Neutrophil (primary cell): ENCODE measurements at regions not wholly inside any gene's neighbourhood (a gene's known extent, or its start where the extent isn't known, plus 50 kb on each side); places are given as distances from the start of the nearest gene placed in this dataset.

ENCODE experiments used
- H3K27ac ChIP-seq: fragments of 200-600 bp; sonication (generic); 2 replicates; pipeline ENCODE4 v1.5.1; 2016; ENCODE audit warnings: mild to moderate bottlenecking, moderate library complexity
- H3K27me3 ChIP-seq: fragments of 200-600 bp; sonication (generic); 2 replicates; pipeline ENCODE4 v1.6.0; 2016; ENCODE audit warnings: mild to moderate bottlenecking
- H3K36me3 ChIP-seq: fragments of 200-600 bp; sonication (generic); 2 replicates; pipeline ENCODE4 v1.5.1; 2017
- H3K4me1 ChIP-seq, 2 experiments: fragments of 200-600 bp in 1 of 2; sonication (generic) in 1 of 2; 1 replicate in 1 of 2; 2 replicates in 1 of 2; pipeline versions ENCODE4 v1.5.1 to v1.6.1; 2013 to 2016; ENCODE audit warnings: low read depth in 1 of 2, low read length in 1 of 2, mild to moderate bottlenecking in 1 of 2, moderate library complexity in 1 of 2; ENCODE audit not compliant: control insufficient read depth in 1 of 2, insufficient read depth in 1 of 2
- H3K4me3 ChIP-seq, 2 experiments: fragments of 200-600 bp in 1 of 2; sonication (generic) in 1 of 2; 1 replicate in 1 of 2; 2 replicates in 1 of 2; pipeline ENCODE4 v1.5.1; 2013 to 2016; ENCODE audit warnings: low read depth in 1 of 2, low read length in 1 of 2, mild to moderate bottlenecking in 1 of 2, moderate library complexity in 1 of 2
- H3K9me3 ChIP-seq: fragments of 200-600 bp; sonication (generic); 2 replicates; pipeline ENCODE4 v1.5.1; 2016
- TF ChIP-seq, protein P1 (sequence below): fragments of 200-600 bp; sonication (generic); IDR thresholded peaks from 2 replicates; pipeline ENCODE4 v1.5.1; 2016; ENCODE audit warnings: antibody characterized with exemption

DNA sequence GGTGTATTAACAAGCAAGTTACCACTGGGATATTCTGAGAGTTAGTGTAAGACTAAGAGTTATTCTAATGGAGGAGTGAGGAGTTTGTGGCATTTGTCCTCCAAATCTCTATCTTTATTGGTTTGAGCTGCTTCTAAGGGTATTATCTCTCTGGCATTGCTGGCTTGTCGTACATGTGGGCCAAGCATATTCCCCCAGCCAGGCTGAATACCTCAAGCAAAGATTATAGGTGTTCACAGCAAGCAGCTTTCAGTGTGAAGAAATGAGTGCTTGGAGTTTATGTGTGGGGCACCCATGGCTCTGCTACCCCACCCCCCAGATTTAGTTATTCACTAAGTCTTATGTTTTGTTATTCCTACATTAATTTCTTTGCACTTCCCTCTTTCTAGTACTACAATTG, 193.6 kb upstream of the FANCL start:
- H3K27ac ChIP-seq = no peak overlapping the region
- H3K9me3 ChIP-seq = no peaks in the 10 kb centered on the region
- no peak overlapping the region for H3K4me3 ChIP-seq
- TF ChIP-seq, protein P1, sequence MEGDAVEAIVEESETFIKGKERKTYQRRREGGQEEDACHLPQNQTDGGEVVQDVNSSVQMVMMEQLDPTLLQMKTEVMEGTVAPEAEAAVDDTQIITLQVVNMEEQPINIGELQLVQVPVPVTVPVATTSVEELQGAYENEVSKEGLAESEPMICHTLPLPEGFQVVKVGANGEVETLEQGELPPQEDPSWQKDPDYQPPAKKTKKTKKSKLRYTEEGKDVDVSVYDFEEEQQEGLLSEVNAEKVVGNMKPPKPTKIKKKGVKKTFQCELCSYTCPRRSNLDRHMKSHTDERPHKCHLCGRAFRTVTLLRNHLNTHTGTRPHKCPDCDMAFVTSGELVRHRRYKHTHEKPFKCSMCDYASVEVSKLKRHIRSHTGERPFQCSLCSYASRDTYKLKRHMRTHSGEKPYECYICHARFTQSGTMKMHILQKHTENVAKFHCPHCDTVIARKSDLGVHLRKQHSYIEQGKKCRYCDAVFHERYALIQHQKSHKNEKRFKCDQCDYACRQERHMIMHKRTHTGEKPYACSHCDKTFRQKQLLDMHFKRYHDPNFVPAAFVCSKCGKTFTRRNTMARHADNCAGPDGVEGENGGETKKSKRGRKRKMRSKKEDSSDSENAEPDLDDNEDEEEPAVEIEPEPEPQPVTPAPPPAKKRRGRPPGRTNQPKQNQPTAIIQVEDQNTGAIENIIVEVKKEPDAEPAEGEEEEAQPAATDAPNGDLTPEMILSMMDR = no peak
- H3K27me3 ChIP-seq = peaks cover 8% of the 10 kb centered on the region
- no peaks in the 10 kb centered on the region for H3K36me3 ChIP-seq
- H3K4me1 ChIP-seq = no peaks in the 10 kb centered on the region

DNA sequence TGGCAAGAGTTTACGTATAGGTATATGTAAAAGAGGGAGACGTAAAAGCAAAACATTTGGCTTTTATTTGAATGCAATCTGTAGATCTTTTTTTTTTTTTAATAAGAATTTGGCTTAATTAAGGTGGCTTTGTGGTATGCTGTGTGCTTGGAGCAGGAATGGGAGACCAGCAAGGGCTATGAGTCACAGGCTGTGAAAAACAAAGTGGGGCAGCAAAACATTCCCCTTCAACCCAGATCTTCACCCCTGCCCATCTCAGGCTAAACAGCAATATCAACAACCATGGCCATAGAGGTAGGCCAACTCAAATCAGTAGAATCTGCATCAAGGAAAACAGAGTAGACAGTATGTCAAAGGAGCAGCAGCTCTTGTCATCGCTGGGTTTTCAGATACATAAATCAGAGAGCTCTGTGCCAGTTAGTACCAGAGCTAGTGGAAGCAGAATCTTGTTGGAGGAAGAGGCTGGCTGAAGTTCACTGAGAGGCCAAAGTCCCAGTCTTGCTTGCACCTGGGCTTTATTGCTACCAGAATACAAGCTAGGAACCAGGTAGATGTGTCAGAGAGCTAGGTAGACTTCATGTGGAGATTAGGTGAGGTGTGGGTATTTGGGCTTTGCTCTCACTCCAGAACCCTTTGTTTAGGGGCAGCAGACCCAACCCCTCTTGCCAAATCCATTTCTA, 191.5 kb upstream of the FANCL start:
- Histone ChIP-seq H3K27ac (no peak overlapping the region), H3K4me3 (no peak overlapping the region), H3K36me3 (no peaks in the 10 kb centered on the region), H3K4me1 (peaks cover 0 to 5% of the 10 kb centered on the region in 2 experiments), H3K27me3 (peaks cover 29% of the 10 kb centered on the region), H3K9me3 (no peaks in the 10 kb centered on the region)
- TF ChIP-seq, protein P1 = no peak

DNA sequence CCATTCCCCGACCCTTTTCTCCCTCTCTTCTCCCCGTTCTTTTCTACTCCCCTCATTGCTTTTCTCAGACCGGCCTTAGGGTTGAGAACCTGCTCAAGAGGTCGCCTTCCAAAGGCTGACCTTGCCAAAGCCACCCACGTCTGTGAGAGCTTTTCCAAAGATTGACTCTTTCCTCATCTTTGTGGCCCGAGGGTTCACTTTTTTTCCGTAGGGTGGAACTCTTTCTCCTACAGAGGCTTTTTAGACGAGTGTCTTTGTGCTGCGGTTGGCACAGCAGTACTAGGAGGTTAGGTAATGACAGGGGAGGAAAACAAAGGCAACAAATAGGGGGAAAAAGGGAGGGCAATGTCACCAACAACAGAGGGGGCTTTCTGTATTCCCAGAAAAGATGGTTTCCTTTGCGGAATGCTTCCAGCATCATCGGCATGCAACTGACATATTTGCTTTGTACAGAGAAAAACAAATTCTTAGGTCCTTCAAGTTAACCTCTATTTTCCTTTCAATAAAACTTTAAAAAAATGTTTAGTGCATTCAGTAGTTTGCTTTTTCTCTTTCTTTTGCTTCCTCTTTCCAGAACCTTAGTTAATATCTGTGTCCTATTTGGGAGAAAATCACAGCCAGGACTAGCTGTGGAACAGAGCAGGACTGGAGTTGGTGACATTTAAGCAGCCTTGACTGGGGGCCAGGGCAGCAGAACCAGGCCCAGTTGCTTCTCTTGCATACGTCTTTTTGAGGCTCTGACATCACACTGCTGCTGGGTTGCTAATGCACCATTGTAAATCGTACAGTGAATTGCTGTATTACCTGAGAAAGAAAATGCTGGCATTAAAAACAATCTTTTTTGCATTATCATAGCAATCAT, 188.1 kb upstream of the FANCL start:
- H3K36me3 ChIP-seq = no peaks in the 10 kb centered on the region
- no peaks in the 10 kb centered on the region for H3K9me3 ChIP-seq
- TF ChIP-seq, protein P1 = no peak
- H3K27ac ChIP-seq = no peak overlapping the region
- no peak overlapping the region for H3K4me3 ChIP-seq
- peaks cover 0 to 7% of the 10 kb centered on the region in 2 experiments for H3K4me1 ChIP-seq
- H3K27me3 ChIP-seq = peaks cover 58% of the 10 kb centered on the region

DNA sequence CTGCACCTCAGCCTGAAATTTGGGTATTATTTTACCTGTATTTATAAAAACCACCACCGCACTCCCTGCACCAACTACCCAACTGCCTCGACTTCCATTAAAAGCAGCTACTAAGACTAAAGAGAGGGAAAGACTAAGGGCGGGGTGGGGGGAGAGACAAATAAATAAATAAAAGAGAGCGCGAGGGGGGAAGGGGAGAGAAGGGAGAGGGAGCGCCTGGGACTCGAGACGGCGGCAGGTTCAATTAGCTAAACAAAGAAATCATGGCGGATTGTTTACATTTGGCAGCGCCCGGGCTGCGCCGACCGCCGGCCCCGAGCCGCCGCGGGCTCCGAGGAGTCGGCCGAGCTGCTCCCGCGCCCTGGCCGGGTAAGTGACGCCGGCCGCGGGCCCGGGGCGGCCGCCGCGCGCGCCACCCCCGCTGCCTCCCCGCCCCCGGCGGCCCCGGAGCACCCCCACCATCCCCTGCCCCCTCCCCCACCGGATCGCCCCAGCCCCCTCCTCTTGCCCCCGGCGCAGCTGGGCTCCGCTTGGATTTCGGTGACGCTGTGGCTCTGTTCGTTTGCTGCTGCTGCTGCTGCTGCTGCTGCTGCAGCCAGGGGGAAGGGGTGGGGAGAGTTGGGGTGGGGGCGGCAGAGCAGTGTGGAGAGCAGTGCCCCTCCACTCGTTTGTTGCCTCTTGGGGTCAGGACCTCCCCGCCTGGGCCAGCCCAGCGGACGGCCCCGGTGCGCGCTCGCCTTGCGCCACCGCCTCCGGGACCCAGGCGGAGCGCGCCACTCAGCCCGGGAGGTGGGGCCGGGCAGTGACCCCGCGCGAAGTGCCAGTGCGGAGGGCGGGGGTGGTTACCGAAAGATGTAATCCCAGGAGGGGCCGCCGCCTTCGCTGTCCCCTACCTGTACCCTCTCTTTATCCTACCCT, 187.2 kb upstream of the FANCL start:
- Histone ChIP-seq H3K27ac (no peak overlapping the region), H3K4me3 (no peak overlapping the region), H3K4me1 (peaks cover 0 to 7% of the 10 kb centered on the region in 2 experiments), H3K27me3 (peaks cover 58% of the 10 kb centered on the region), H3K9me3 (no peaks in the 10 kb centered on the region), H3K36me3 (no peaks in the 10 kb centered on the region)
- TF ChIP-seq, protein P1 = no peak

DNA sequence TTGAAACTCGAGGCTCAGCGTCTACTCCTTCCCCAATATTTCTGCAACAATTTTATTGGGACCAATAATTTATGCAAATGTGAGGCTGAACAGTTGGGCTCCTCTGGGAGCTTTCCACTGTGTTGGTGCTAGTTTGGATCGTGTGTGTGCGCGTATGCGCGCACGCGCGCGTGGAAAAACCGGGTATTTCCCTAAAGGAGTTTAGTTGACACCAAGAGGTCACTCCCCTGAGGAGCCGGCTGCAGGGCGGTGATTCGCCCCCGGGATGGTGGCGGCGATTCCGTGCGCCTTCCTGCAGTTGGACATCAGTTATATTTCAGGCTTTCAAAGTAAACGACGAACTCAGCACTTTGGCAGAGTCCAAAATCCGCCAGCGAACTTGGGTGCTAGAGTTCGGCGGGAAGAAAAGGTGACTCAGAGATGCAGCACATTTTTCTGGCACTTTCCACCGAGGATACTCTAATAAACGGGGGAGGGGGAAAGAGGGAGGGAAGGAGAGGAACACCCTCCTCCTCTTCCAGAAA, 186.5 kb upstream of the FANCL start:
- peaks cover 0 to 7% of the 10 kb centered on the region in 2 experiments for H3K4me1 ChIP-seq
- no peaks in the 10 kb centered on the region for H3K9me3 ChIP-seq
- H3K36me3 ChIP-seq = no peaks in the 10 kb centered on the region
- H3K4me3 ChIP-seq = no peak overlapping the region
- TF ChIP-seq, protein P1 = no peak
- H3K27ac ChIP-seq = no peak overlapping the region
- peaks cover 58% of the 10 kb centered on the region for H3K27me3 ChIP-seq
